Neural cell (in vitro differentiated cells): ENCODE measurements at regions not wholly inside any gene's neighbourhood (a gene's known extent, or its start where the extent isn't known, plus 50 kb on each side); places are given as distances from the start of the nearest gene placed in this dataset.

Source experiments
- EP300 ChIP-seq: fragments of 450-650 bp; conservative IDR thresholded peaks from 2 replicates; pipeline ENCODE4 v1.6.1; 2014; ENCODE audit warnings: antibody characterized with exemption, mild to moderate bottlenecking, moderate library complexity; ENCODE audit not compliant: poor library complexity, severe bottlenecking
- MXI1 ChIP-seq: fragments of 450-650 bp; conservative IDR thresholded peaks from 2 replicates; pipeline ENCODE4 v1.6.1; 2014; ENCODE audit warnings: antibody characterized with exemption, mild to moderate bottlenecking; ENCODE audit not compliant: poor library complexity, severe bottlenecking
- RAD21 ChIP-seq: fragments of 450-650 bp; conservative IDR thresholded peaks from 2 replicates; pipeline ENCODE4 v1.6.1; 2014; ENCODE audit warnings: antibody characterized with exemption, mild to moderate bottlenecking, moderate library complexity
- SMC3 ChIP-seq: fragments of 450-650 bp; conservative IDR thresholded peaks from 2 replicates; pipeline ENCODE4 v1.6.1; 2014; ENCODE audit warnings: antibody characterized with exemption, mild to moderate bottlenecking, moderate library complexity; ENCODE audit not compliant: poor library complexity
- TAF1 ChIP-seq: IDR thresholded peaks from 2 replicates; pipeline ENCODE4 v1.6.1; 2012; ENCODE audit warnings: low read depth
- TF ChIP-seq, protein P1 (sequence below): fragments of 450-650 bp; IDR thresholded peaks from 2 replicates; pipeline ENCODE4 v1.5.1; 2014; ENCODE audit warnings: antibody characterized with exemption, mild to moderate bottlenecking, moderate library complexity; ENCODE audit not compliant: poor library complexity, severe bottlenecking
- TF ChIP-seq, protein P2 (sequence below): IDR thresholded peaks from 2 replicates; pipeline ENCODE4 v1.6.1; 2012; ENCODE audit warnings: borderline replicate concordance

- TF ChIP-seq, protein P1, sequence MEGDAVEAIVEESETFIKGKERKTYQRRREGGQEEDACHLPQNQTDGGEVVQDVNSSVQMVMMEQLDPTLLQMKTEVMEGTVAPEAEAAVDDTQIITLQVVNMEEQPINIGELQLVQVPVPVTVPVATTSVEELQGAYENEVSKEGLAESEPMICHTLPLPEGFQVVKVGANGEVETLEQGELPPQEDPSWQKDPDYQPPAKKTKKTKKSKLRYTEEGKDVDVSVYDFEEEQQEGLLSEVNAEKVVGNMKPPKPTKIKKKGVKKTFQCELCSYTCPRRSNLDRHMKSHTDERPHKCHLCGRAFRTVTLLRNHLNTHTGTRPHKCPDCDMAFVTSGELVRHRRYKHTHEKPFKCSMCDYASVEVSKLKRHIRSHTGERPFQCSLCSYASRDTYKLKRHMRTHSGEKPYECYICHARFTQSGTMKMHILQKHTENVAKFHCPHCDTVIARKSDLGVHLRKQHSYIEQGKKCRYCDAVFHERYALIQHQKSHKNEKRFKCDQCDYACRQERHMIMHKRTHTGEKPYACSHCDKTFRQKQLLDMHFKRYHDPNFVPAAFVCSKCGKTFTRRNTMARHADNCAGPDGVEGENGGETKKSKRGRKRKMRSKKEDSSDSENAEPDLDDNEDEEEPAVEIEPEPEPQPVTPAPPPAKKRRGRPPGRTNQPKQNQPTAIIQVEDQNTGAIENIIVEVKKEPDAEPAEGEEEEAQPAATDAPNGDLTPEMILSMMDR, result no peak
- TF ChIP-seq SMC3 (no peak), MXI1 (no peak), EP300 (no peak), RAD21 (no peak), TAF1 (no peak)
- TF ChIP-seq, protein P2, sequence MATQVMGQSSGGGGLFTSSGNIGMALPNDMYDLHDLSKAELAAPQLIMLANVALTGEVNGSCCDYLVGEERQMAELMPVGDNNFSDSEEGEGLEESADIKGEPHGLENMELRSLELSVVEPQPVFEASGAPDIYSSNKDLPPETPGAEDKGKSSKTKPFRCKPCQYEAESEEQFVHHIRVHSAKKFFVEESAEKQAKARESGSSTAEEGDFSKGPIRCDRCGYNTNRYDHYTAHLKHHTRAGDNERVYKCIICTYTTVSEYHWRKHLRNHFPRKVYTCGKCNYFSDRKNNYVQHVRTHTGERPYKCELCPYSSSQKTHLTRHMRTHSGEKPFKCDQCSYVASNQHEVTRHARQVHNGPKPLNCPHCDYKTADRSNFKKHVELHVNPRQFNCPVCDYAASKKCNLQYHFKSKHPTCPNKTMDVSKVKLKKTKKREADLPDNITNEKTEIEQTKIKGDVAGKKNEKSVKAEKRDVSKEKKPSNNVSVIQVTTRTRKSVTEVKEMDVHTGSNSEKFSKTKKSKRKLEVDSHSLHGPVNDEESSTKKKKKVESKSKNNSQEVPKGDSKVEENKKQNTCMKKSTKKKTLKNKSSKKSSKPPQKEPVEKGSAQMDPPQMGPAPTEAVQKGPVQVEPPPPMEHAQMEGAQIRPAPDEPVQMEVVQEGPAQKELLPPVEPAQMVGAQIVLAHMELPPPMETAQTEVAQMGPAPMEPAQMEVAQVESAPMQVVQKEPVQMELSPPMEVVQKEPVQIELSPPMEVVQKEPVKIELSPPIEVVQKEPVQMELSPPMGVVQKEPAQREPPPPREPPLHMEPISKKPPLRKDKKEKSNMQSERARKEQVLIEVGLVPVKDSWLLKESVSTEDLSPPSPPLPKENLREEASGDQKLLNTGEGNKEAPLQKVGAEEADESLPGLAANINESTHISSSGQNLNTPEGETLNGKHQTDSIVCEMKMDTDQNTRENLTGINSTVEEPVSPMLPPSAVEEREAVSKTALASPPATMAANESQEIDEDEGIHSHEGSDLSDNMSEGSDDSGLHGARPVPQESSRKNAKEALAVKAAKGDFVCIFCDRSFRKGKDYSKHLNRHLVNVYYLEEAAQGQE, result no peak
These were observed 250.5 kb upstream of the SKOR2 start for GRCh38 chr18:47501946-47502345.
